GM18868 (cell line): ENCODE measurements at regions not wholly inside any gene's neighbourhood (a gene's known extent, or its start where the extent isn't known, plus 50 kb on each side); places are given as distances from the start of the nearest gene placed in this dataset.

Experiments
- ATAC-seq: cut with Tn5 transposase; IDR thresholded peaks from one replicate; pipeline ENCODE4 v1.9.1; 2021; ENCODE audit warnings: mild to moderate bottlenecking, moderate library complexity; ENCODE audit not compliant: unreplicated experiment

DNA sequence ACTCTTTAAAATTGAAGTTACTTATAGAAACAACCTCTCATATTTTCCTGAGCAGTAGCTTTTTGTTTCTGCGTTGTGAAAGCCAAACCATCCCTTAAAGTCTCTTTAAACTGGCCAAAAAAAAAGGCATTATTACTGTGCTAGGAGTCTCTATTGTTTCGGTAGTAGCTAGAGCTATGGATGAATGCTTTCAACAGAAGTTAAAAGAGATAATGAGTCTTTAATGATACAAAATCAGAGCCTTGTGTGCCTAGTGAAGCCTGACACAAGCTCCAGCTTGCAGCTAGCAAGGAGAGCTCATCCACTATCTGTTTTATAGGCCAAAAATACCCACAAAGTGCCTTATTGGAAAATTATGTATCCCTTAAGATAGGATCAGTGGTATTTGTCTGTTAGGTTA, 360.4 kb upstream of the CDIN1 start:
- no peak for ATAC-seq

DNA sequence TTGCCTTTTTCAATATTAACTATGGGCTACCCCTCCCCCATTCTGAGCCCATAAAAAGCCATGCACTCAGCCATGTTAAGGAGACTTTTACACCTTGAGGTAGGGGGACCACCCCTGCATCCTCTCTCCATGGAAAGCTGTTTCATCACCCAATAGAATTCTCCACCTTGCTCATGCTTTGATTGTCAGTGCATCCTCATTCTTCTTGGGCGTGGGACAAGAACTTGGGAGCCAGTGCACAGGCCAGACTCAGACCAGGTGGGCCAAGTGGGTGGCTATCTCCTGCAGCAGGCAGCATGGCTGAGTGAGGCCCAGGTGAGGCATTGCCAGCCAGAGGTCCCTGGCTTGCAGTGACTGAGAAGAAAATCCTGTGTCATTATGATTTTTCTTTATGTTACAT, 357.4 kb upstream of the CDIN1 start:
- ATAC-seq, result no peak

DNA sequence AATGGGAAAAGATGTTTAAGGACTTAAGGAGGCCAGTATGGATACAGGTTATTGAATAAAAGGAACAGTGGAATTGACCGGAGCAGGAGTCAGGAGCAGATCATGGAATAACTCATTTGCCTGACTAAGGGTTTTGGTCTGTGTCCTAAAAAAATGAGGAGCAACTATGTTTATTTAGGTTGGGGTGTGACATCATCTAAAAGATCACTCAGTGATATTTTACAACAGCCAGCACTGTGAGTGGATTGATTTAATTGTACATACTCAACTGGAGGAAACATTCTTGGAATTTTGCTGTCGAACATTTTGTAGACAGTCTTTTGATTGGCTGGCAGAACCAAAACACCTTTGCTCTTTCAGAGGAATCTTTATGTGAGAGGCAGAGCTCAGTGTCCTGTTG, 348.6 kb upstream of the CDIN1 start:
- ATAC-seq, result no peak

DNA sequence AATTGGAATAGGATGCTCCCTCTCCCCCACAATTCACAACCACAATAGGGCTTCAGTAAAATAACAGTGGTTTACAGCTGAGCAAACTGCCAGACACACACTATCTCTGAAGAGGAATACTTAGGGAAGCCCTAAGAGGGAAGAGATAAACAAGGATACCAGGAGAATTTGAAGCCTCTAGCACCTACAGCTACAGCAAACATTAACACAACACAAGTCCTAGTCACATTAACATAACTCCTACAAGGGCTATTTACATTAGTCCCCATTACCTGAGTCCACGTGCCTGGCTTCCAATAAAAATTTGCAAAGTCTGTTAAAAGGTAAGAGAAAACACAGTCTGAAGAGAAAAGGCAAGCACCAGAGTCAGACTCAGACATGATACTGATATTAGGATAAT, 346.9 kb upstream of the CDIN1 start:
- no peak for ATAC-seq

DNA sequence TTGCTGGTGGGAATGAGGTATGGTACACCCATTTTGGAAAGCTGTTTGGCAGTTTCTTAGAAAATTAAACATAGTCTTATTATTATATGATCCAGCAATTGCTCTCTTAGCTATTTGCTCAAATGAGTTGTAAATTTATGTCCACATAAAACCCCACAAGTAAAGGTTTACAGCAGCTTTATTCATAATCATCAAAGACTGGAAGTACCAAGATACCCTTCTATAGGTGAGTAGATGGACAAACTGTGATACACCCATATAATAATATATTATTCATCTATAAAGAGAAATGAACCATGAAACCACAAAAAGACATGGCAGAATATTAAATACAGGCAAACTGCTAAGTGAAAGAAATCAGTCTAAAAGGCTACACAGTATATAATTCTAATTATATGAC, 344.7 kb upstream of the CDIN1 start:
- no peak for ATAC-seq

DNA sequence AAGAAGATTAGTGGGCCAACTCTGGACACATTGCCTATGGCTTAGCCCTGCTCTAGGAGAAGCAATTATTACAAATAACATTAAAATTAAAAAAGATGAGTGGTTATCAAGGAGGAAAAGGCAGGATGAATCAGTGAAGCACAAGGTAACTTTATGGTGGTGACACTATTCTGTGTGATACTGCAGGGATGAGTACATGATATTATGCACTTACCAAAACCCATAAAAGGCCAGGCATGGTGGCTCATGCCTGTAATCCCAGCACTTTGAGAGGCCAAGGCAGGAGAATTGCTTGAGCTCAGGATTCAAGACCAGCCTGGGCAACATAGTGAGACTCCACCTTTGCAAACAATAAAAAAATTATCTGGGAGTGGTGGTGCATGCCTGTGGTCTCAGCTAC, 344.3 kb upstream of the CDIN1 start:
- no peak for ATAC-seq

DNA sequence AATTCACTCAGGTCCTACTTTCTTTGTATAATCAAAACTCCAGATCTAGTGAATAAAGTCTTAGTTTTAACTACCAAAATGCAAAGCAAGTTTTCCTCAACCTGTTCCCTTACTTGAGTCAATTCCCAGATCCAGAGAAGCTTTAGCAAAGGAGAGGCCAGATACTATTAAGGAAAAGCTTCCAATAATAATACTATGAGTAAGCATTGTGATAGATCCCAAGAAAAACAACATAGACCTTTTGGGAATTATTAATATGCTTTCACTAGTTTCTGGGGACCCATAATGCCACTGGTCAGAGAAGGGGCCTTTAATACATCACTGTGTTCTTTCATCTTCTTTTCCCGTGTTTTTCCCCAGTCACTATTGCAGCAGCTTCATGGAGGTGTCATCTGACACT, 339.9 kb upstream of the CDIN1 start:
- no peak for ATAC-seq

DNA sequence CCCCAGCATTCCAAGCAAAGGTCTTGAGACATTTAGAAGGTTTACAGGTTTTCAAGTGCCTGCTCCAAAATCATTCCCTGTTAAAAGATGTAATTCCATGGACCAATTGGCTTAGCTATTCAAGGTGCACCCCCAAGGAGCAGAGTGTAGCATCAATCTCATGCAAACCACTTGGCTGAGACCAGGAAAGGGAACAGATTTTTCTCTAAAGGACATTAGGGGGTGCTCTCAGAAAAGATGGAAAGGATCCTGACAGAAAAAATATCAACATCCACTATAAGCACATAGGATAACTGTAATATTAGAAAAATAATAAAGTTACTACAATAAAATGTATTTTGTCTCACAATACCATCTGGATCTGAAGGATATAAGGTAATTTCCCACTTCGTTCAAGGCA, 328.0 kb upstream of the CDIN1 start:
- no peak for ATAC-seq

DNA sequence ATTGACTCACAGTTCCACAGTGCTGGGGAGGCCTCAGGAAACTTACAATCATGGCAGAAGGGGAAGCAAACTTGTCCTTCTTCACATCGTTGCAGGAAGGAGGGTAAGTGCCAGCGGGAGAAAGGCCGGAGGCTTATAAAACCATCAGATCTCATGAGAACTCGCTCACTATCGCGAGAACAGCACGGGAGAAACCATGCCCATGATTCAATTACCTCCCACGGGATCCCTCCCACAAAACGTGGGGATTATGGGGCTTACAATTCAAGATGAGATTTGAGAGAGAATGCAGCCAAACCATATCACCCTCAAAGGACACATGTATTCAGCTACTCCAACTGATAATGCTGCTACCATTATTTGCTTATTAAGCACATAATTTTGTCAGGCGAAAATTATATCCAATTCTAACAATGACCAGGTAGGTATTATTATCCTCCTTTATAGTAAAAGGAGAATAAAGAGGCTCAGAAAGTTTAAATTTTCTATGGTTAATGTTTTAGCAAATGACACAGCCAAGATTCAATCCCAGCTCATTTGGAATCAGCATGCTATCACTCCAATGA, 327.2 kb upstream of the CDIN1 start:
- ATAC-seq, result no peak

DNA sequence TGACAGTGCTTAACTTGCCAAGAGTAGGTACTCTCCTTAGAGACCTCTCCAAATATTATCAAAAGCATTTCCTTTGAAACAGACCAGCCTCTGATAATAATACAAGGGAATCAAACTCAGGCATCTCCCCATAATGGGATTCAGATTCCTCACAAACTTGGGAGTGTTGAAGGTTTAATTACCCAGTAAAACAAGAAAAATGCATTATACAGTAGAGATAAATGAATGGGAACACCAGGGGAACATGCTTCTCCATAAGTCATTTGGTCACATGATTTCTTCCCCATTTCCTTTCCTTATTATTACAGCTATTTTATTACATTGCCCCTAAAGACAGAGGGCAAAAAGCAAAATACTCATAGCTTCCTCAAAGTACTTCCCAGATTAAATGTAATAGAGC, 325.0 kb upstream of the CDIN1 start:
- no peak for ATAC-seq

DNA sequence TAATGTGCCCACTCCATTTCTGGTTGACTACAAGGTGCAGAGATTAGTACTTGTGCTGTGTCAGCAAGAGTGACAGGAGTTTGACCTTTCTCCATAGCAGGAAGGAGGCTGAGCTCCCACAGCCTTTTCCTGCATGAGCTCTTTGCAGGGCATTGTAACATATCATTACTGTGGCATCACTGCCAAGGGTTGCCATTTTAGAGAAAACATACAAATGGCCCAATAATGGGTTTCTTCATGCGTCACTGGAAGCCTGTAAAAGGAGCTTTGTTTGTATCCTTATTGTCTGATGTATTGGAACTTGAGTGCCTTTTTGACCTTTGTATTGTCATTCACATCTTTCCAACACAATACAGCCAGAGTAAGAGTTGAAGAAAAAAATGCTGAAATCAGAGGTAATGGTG, 323.0 kb upstream of the CDIN1 start:
- no peak for ATAC-seq

DNA sequence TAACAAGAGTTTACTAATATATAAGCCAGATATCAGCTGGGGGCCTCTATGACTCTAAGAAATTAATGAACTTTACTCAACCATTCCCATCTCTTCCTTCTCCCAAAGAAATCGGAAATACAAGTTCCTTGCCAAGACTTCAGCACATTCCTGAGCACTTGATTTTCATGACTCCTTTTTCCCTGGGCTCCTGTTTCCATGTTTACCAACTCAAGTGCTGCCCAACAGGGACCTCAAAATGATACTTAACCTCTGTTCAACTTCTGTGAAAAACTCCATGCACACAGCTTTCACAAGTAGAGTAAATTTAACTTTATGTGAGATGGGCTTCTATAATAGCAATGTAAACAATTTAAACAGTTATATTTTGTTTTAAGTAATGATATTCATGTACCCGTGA, 315.8 kb upstream of the CDIN1 start:
- ATAC-seq, result no peak

DNA sequence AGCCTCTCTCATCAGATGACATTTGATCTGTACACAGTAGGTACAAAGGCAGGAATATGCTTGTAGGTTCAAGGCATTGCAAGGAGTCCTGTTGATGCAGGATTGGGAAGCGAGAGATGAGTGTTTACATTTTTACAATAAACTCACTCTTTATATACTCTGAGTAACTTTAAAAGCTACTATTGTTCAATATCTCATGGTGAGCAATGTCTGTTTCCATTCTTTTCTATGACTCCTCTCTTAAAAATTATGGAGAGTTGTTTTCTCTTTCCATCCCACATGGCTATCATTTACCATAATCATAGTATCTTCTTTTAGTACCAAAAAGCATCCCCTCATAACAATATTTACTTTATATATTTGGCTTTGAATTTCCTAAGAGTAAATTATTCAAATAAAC, 314.0 kb upstream of the CDIN1 start:
- no peak for ATAC-seq

DNA sequence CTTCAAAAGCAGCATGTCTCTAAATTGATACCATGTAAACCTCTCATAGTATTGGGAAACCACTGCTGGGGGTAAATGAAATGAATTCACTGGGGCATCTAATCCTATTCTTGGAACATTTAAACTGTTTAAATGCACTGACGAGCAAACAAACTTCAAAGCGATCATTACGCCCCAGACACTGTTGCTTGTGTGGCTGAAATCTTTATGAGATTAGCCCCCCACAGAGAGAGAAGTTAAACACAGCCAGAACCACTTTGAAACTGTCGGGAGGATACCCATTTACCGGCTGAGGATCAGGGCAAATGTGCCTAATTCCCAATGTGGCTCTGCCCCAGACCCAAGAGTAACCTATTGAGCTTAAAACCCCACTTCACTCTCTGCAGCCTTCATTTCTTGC, 308.4 kb upstream of the CDIN1 start:
- ATAC-seq, result no peak

DNA sequence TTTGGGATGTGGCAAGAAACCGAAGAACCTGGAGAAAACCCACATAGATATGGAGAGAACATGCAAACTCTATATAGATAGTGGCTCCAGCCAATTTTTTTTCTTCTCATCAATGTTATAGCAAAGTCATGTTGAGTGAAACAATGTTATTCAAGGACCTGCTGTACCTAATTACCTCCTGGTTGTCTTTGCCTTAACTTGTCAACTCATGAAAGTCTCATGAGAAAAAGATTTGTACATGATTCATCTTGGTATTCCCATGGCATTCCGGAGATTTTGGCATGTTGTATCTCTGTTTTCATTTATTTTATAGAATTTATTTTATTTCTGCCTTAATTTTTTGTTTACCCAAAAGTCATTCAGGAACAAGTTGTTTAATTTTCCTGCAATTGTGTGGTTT, 303.8 kb upstream of the CDIN1 start:
- no peak for ATAC-seq

DNA sequence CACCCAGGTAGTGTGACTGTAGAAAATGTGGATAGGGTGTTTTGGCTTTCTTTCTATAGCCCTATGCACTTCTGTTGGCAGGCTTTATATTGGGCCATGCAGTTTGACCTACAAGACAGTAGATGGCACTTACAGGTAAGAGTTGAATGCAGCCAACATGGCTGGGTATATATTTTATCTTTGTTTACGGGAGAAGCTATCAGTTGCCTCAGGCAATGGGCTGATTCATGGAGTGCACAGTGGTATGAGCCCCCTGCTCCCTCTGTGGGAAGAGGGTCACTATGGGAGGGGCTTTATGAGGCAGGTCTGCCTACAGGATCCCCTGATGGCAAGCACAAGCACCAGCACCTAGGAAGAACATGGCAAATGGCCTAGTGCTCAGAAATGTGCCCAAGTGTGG, 301.2 kb upstream of the CDIN1 start:
- no peak for ATAC-seq

DNA sequence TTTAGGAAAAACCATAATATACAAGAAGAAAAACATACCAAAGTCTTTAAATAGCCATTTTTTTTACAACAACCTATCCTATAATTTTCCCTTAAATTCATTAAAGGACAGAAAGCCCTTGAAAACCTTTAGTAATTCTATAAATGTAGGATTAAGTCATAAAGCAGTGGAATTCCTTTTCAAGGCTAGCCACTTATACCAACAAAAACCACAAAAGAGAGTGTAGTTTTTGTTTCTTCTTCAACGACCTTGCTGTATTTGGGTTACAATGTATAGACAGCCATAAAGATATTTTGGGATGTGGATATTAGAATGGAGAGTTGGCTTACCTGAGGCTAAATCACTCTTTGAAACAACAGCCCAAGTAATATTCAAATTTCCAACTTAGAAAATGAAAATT, 296.6 kb upstream of the CDIN1 start:
- ATAC-seq, result no peak

DNA sequence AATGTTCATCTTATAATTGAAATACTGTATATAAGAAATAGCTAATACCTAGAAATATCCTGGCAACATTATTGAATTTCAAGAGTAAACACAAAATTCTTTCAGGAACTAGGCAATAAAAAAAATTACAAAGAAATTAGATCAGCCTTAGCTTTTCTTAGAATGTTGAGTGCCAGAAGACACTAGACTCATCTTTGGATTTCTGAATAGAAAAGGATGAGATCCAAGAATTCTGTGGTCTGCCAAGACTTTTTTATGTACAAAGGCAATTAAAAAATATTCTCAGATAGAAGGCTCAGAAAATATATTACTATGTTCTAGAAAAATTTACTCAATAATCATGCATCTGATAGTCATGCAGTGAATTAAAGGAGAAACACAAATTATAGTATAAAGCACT, 294.5 kb upstream of the CDIN1 start:
- no peak for ATAC-seq

DNA sequence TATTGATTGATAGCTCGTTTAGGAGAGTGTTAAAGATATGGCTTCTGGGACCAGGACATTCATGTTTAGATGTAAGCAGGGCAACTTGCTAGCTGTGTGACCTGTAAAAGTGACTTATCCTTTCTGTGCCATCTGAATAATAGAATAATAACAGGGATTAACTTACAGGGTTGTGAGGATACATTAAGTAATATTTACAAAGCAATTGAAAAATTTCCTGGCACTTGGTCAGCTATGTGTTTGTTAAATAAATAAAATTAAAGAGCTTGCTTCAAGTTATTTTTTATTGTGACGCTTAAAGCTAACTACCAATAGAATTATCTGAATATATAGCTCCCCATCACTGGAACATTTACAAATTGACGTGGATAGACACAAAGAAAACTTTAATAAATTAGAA, 287.9 kb upstream of the CDIN1 start:
- no peak for ATAC-seq

DNA sequence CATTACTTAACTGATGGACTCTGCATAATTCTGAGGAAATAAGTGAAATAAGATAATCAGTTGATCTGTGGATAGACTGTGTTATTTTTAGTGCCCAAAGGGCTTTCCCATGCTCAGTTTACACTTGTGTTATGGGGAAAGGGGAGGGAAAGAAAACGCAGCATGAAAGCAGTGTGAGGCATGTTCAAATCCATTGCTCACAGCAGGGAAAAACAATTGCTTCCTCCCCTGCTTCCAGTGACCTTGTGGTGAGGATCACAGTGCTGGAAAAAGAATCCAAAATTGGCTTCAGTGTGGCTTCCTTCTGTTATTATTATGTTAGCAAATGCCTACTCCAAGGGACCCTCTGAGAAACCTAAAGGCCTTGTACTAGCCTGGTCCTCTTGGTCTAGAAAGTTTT, 285.1 kb upstream of the CDIN1 start:
- ATAC-seq, result no peak

DNA sequence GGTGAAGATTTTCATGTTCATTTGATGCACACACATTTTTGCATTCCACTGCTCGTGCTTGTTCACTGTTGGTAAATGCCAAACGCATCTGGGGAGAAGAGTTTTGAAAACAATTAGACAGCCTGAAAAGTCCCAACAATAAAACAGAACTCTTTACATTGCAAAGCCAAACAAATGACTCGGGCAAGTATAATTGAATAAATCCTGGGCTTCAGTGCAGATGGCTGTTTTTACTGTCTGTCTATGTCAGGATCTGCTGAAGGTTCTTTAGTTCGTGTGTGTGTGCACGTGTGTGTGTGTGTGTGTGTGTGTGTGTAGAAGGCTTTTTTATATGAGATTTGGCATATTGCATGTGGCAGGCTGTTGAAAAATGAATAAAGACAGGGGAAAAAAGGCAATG, 277.5 kb upstream of the CDIN1 start:
- no peak for ATAC-seq

DNA sequence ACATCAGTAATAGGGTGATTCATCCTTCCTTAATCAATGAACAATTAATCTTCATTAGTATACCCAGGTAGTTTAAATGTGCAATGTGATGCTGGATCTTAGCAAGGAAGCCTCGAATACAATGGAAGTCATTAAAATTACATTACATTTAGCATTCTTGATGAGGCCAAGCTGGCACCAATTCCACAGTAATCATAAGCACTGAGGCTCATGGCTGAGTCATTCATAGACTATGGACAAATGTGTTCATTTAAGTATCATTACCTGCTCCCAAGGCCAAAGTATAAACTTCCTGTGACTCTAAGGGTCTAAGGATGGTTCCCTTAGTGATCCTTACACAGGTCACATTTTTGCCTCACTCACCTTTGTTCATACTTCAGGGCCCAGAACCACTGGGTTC, 266.4 kb upstream of the CDIN1 start:
- ATAC-seq, result no peak

DNA sequence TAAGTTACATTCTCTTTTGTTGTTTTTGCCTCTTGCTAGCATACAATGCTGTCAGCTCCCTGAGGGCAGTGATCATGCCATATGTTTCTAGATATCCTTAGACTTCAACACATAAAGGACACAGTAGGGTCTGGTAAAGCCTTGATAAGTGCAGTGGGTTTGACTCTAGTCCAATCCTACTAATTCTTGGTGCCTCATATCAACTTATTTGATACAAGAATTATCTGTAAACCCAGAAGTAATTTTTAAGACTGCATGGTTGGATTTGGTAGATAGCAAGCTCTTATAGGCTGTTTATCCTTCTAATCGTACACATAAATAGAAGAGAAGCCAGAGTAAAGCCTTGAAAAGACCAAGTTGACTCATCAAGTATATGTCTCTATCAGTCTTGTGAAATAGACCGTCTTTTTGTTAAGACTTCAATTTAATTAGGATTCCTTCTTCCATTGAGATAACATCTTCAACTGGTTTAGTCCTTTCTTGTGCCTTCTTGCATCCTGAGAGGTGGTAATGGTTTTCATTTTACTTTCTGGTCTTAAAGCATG, 265.6 kb upstream of the CDIN1 start:
- no peak for ATAC-seq

DNA sequence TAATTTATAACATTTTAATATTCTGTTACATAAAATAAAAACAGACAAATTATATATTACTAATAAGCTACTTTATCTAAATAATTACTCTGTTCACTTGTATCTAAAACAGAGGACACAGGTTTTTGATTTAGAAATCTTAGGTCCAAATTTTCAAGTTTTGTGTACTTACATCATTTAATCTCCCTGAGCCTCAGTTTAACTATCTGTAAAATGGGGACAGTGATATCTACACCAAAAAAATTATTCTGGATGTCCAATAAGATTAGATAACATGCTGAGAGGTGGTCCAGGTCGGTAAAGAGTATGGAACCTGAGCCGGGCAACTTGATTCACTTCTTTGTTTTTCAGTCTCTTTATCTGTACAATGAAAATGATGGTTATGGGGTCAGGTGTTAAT, 263.8 kb upstream of the CDIN1 start:
- no peak for ATAC-seq
